ENCODE measurements at regions not wholly inside any gene's neighbourhood (a gene's known extent, or its start where the extent isn't known, plus 50 kb on each side); places are given as distances from the start of the nearest gene placed in this dataset.

DNA sequence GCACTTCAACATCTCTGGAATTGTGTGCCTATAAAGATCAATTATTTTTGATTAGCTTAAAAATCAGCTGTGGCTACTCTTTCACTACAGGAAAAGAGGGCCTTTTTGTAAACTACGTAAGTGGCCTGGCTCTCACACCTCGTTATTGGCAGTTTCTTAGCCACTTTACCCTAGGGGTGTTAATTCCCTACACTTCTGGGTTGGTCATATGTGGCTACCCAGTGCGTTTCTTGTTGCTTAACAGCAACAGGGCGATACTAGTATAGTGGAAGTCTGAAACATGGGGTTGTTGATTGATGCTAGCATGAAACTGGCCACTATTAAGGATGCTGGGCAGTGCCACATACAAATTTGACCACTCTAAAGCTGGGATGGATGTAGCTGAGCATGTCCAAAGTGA is 174.7 kb upstream of the CDH12 start:
- no peak overlapping the region for H3K27ac ChIP-seq
- TF ChIP-seq ZFX (IDR thresholded peaks at IDR 0.05): no peak
- TF ChIP-seq, protein P1, sequence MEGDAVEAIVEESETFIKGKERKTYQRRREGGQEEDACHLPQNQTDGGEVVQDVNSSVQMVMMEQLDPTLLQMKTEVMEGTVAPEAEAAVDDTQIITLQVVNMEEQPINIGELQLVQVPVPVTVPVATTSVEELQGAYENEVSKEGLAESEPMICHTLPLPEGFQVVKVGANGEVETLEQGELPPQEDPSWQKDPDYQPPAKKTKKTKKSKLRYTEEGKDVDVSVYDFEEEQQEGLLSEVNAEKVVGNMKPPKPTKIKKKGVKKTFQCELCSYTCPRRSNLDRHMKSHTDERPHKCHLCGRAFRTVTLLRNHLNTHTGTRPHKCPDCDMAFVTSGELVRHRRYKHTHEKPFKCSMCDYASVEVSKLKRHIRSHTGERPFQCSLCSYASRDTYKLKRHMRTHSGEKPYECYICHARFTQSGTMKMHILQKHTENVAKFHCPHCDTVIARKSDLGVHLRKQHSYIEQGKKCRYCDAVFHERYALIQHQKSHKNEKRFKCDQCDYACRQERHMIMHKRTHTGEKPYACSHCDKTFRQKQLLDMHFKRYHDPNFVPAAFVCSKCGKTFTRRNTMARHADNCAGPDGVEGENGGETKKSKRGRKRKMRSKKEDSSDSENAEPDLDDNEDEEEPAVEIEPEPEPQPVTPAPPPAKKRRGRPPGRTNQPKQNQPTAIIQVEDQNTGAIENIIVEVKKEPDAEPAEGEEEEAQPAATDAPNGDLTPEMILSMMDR (conservative IDR thresholded peaks at IDR 0.05): no peak

DNA sequence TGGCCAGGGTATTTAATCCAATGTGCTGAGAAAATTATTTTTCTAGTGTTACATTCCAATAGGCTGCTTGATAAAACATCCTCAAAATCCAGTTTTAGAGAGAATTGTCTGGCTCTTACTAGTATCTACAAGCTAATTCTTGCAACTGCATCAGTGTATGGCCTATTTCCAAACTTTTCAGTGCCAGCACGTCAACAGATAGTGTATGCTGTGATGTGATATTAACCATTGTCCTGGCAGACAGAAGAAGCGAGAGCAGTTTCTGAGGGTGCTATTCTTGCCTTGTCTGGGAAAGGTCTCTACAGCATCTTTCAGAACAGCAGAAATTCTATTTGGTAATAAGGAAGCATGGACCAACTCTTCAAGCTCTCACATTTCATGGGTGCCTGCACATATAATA is 174.2 kb upstream of the CDH12 start:
- no peak overlapping the region for H3K27ac ChIP-seq
- TF ChIP-seq, protein P1 (conservative IDR thresholded peaks at IDR 0.05): no peak
- TF ChIP-seq ZFX (IDR thresholded peaks at IDR 0.05): no peak

DNA sequence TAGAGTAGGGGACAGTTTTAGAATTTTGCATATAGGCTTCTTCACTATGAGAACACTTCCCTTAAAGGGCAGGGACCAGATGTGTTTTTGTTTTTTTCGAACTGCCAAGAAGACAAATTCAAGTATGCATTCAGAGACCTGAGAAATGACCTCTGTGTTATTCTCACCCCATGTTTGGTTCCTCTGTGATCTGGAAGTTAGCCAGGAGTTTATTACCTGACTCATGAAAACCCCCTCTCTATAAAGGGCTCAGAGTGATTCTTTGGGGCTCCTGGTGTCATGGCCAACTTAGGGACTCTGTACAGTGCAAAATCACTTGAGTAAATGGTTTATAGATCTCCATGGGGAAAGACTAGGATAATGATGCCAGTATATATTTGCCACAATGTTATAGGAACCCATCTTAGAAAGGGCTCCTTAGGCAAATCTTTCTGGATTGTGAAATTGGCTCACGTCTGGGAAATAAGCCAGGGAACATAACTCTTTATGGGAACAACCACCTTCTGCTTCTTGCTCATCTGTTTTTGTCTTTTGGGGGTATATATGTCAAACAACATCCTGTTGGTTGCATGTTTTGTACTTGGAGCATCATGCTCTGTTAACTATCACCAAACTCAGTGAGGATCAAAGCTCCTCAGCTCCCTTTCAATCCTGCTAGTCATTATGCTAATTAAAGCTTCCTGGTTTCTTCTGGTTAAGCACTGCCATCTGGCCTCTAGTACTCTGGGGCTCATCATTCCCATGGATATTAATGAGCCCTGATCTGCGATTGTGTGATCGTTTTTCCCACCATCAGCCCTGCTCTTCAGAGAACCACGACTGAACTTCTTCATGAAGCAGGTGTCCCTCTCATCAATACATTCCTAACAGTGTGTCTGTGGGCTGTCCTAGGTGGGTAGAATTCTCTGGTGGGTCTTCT is 173.4 kb upstream of the CDH12 start:
- TF ChIP-seq ZFX (IDR thresholded peaks at IDR 0.05): no peak
- TF ChIP-seq, protein P1 (conservative IDR thresholded peaks at IDR 0.05): no peak
- no peak overlapping the region for H3K27ac ChIP-seq

DNA sequence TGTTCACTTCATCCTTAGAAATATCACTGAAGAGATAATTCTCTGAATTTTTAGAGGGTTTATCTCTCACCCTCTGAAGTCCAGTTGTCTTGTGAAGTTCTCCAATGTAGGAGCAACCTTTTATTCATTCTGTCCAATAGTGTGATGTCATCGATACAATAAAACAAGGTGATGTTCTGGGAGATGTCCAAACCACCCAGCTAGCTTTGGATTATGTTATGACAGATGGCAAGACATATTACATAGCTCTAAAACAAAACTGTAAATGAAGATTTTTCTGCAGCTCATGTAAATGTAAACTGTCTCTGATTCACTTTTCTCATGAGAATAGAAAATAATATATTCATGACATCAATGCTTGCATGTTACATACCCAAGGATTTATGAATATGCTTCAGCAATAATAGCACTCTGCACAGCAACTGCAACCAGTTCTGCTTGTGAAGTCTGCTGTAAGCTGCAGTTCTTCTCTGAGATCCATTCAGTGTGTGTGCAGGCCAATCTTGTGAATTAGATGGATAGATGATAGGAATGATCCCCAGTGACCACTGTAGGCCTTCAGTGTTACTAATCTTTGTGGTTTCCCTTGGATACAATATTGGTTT is 172.6 kb upstream of the CDH12 start:
- H3K27ac ChIP-seq: no peak overlapping the region
- TF ChIP-seq, protein P1 (conservative IDR thresholded peaks at IDR 0.05): no peak
- TF ChIP-seq ZFX (IDR thresholded peaks at IDR 0.05): no peak

DNA sequence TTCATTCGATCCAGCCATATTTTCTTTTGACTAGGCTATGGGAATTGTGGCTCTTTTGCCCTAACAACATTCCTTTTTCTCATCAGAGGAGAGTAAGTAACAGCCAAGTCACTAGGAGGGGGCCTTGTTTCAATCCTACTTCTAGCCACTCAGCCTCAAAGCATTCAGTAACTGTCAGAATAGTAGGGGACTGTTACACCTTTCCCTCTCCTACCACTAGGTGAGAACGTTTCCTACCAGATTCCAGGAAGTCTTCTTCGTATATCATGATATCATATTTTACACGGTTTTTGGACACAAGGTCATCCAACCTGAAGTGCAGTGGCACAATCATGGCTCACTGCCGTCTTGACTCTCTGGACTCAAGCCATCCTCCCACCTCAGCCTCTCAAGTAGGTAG is 171.3 kb upstream of the CDH12 start:
- TF ChIP-seq ZFX (IDR thresholded peaks at IDR 0.05): no peak
- TF ChIP-seq, protein P1 (conservative IDR thresholded peaks at IDR 0.05): no peak
- no peak overlapping the region for H3K27ac ChIP-seq

DNA sequence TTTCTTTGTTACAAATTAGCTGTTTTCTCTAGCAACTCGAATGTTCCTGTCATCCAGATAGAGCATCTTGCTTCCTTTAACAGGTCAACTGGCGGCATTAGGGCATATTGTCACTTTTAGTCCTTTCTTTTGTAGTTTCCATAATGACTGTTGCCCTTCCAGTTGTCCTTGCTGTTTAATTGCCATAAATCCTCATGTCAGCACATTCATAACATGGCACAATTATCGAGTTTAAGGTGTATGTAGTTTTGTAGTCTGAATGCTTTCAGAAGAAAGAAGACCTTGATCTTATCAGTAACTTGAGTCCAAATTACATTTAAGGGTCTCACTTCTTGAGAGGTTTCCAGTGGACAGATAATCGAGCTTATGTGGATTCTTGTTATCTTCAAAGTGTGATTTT is 161.7 kb upstream of the CDH12 start:
- no peak for TF ChIP-seq ZFX (IDR thresholded peaks at IDR 0.05)
- TF ChIP-seq, protein P1 (conservative IDR thresholded peaks at IDR 0.05): no peak
- no peak overlapping the region for H3K27ac ChIP-seq

DNA sequence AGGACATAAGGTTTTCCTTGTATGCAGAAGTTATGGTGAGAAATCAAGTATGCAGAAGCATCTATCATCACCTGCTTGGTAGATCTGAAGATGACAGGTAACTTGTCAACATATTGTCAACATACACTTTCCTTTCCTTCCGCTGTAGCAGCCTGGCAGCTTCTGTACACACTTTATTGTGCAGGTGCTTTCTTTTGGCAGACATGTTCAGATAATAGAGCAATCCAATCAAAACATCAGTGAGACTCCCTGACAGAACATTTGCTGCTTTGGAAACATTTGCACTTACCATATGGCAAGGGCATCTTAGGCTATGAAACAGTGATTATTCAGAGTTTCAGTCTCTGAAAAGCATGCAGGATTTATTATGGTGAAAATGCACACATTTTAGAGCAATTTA is 161.1 kb upstream of the CDH12 start:
- TF ChIP-seq, protein P1 (conservative IDR thresholded peaks at IDR 0.05): no peak
- no peak for TF ChIP-seq ZFX (IDR thresholded peaks at IDR 0.05)

More for the DNA sequence above, 161.1 kb upstream of the CDH12 start:
- no peak overlapping the region for H3K27ac ChIP-seq
